Retinal pigment epithelial cell (primary cell): ENCODE measurements at regions not wholly inside any gene's neighbourhood (a gene's known extent, or its start where the extent isn't known, plus 50 kb on each side); places are given as distances from the start of the nearest gene placed in this dataset.

Experiments used
- DNase-seq: peaks from one replicate; pipeline ENCODE4 v3.0.0-alpha.2; 2010; ENCODE audit warnings: low read depth
- H3K4me3 ChIP-seq: 2 replicates; pipeline ENCODE4 v1.5.1; 2011; ENCODE audit warnings: mild to moderate bottlenecking, low read length, control low read depth, moderate library complexity
- TF ChIP-seq, protein P1 (sequence below): conservative IDR thresholded peaks from 2 replicates; pipeline ENCODE4 v1.5.1; 2011; ENCODE audit warnings: low read depth, low read length, control low read depth, inconsistent platforms

DNA sequence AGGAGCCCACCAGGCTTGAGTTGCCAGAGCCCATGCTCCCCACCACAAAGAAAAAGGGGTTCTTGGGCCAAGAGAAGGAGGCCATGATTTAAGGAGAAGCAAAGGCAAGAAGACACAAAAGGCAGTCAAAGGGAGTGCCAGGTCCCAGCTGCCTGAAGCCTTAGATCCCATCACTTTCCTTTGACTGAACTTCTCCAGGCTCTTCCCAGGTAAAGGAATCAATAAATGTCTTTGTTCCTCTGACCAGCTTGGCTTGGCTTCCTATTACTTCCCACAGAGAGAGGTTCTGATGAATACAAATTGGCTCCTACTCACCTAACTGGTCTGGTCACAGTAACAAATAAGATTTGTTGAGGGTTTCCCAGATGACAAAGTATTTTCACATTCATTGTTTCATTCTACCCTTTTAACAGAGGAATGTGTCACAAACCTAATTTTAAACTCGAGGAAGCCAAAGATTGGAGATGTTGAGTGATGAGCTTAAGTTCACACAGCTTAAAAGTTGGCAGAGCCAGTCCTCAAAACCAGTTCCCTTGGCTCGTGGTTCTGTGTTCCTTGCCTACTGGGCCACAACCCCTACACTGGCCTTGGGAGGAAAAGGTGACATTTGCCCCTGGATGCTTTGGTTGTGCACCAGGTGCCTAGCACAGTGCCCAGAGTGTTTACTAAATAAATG is 96.4 kb upstream of the SESN3 start:
- TF ChIP-seq, protein P1, sequence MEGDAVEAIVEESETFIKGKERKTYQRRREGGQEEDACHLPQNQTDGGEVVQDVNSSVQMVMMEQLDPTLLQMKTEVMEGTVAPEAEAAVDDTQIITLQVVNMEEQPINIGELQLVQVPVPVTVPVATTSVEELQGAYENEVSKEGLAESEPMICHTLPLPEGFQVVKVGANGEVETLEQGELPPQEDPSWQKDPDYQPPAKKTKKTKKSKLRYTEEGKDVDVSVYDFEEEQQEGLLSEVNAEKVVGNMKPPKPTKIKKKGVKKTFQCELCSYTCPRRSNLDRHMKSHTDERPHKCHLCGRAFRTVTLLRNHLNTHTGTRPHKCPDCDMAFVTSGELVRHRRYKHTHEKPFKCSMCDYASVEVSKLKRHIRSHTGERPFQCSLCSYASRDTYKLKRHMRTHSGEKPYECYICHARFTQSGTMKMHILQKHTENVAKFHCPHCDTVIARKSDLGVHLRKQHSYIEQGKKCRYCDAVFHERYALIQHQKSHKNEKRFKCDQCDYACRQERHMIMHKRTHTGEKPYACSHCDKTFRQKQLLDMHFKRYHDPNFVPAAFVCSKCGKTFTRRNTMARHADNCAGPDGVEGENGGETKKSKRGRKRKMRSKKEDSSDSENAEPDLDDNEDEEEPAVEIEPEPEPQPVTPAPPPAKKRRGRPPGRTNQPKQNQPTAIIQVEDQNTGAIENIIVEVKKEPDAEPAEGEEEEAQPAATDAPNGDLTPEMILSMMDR, result no peak
- no peak for DNase-seq
- H3K4me3 ChIP-seq, result no peak overlapping the region

GRCh38 chr11:95325777-95326258 is 94.8 kb upstream of the SESN3 start:
- TF ChIP-seq, protein P1, result no peak
- DNase-seq, result no peak
- H3K4me3 ChIP-seq, result no peak overlapping the region

- H3K4me3 ChIP-seq, result no peak overlapping the region
- no peak for DNase-seq
- TF ChIP-seq, protein P1, result no peak
Measured at GRCh38 chr11:95324826-95325225, 93.8 kb upstream of the SESN3 start.

DNA sequence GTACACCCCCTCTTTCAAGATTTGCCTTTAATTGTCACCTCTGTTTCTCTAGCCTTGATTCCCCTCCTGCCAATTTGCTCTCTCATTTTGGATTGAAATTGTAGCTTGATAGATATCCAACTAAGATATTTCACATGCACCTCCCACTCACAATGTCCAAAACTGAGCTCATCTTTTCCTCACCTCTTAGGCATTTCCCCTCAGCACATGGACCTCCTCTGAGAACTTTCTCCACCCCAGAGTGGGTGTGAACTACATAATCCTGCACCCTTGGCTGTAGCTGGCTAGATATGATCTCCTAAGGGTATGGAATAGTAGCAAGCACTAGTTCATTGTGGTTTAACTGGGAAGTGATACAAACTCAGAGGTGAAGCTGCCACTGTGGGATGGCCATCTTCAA is 91.5 kb upstream of the SESN3 start:
- H3K4me3 ChIP-seq, result no peak overlapping the region
- TF ChIP-seq, protein P1, result no peak
- DNase-seq, result no peak

- TF ChIP-seq, protein P1, result no peak
- DNase-seq, result no peak
- H3K4me3 ChIP-seq, result no peak overlapping the region
Measured at GRCh38 chr11:95318498-95318897, 87.5 kb upstream of the SESN3 start.

GRCh38 chr11:95308512-95309035 is 77.6 kb upstream of the SESN3 start:
- TF ChIP-seq, protein P1, result no peak
- H3K4me3 ChIP-seq, result no peak overlapping the region
- no peak for DNase-seq

GRCh38 chr11:95307286-95307685 is 76.3 kb upstream of the SESN3 start:
- H3K4me3 ChIP-seq, result no peak overlapping the region
- TF ChIP-seq, protein P1, result no peak

More at GRCh38 chr11:95307286-95307685, 76.3 kb upstream of the SESN3 start:
- DNase-seq, result no peak
